Spleen (tissue), 7 donors: ENCODE measurements at regions not wholly inside any gene's neighbourhood (a gene's known extent, or its start where the extent isn't known, plus 50 kb on each side); places are given as distances from the start of the nearest gene placed in this dataset.
"Not testable (repeated sequence)": the region's sequence is repeated elsewhere in the genome, so short reads cannot be mapped to it uniquely, and the experiment has no call there.

Experiments
- POLR2A ChIP-seq, 3 donors: fragments of 450-650 bp; IDR thresholded peaks; one replicate each; pipeline ENCODE4 v1.5.1; 2017; ENCODE audit warnings: antibody characterized with exemption in 3 of 3, mild to moderate bottlenecking in 1 of 3
- POLR2AphosphoS5 ChIP-seq, 3 donors: sonication (generic); formaldehyde crosslinking; IDR thresholded peaks; one replicate each; pipeline ENCODE4 v1.5.1; 2017; ENCODE audit warnings: antibody characterized with exemption in 3 of 3
- TF ChIP-seq, protein P1 (sequence below), 11 experiments: fragments of 200-600 bp in 7 of 11; fragments of 450-650 bp in 4 of 11; sonication (generic) in 4 of 11; IDR thresholded peaks in 8 of 11; conservative IDR thresholded peaks in 3 of 11; 1 replicate in 7 of 11; 2 replicates in 4 of 11; pipeline versions ENCODE4 v1.4.0 to v1.8.0; 2016 to 2021; ENCODE audit warnings: antibody characterized with exemption in 11 of 11, inconsistent platforms in 4 of 11, mild to moderate bottlenecking in 1 of 11
- donor health status: DM: no; HTN: no; CAD: no; lungs with moderate emphysema.
- donor health status: DM: no; HTN: no; CAD: no.
- donor health status: DM: no; HTN: no; CAD: no.

DNA sequence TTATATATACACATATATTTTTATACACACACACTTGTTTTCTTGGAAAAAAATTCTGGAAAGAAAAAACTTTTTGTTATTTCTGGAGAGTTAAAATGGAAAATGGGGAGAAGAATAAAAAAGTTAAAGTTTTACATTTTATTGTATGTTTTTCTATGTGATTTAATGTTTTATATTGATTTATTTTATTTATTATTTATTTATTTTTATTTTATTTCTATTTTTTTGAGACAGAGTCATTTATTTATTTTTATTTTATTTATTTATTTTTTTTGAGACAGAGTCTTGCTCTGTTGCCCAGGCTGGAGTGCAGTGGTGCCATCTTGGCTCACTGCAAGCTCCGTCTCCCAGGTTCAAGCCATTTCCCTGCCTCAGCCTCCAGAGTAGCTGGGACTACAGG lies 307.0 kb upstream of the FAM98A start:
- TF ChIP-seq POLR2A, POLR2AphosphoS5 (IDR thresholded peaks at IDR 0.05): not testable (repeated sequence)
- TF ChIP-seq, protein P1, sequence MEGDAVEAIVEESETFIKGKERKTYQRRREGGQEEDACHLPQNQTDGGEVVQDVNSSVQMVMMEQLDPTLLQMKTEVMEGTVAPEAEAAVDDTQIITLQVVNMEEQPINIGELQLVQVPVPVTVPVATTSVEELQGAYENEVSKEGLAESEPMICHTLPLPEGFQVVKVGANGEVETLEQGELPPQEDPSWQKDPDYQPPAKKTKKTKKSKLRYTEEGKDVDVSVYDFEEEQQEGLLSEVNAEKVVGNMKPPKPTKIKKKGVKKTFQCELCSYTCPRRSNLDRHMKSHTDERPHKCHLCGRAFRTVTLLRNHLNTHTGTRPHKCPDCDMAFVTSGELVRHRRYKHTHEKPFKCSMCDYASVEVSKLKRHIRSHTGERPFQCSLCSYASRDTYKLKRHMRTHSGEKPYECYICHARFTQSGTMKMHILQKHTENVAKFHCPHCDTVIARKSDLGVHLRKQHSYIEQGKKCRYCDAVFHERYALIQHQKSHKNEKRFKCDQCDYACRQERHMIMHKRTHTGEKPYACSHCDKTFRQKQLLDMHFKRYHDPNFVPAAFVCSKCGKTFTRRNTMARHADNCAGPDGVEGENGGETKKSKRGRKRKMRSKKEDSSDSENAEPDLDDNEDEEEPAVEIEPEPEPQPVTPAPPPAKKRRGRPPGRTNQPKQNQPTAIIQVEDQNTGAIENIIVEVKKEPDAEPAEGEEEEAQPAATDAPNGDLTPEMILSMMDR (IDR thresholded peaks at IDR 0.05 in 8 of 11, conservative IDR thresholded peaks at IDR 0.05 in 3 of 11): not testable (repeated sequence)
